HL-60 (cell line): ENCODE measurements at regions not wholly inside any gene's neighbourhood (a gene's known extent, or its start where the extent isn't known, plus 50 kb on each side); places are given as distances from the start of the nearest gene placed in this dataset.

Experiments
- CTCF ChIP-seq: IDR thresholded peaks from one replicate; pipeline ENCODE4 v1.5.1; 2011; ENCODE audit warnings: low read length, control low read depth, inconsistent platforms; ENCODE audit not compliant: insufficient read depth
- POLR2AphosphoS5 ChIP-seq: IDR thresholded peaks from 2 replicates; pipeline ENCODE4 v1.6.1; 2012; ENCODE audit warnings: low read depth
- REST ChIP-seq: IDR thresholded peaks from 2 replicates; pipeline ENCODE4 v1.6.1; 2012; ENCODE audit warnings: low read depth; ENCODE audit not compliant: insufficient replicate concordance
- SPI1 ChIP-seq: IDR thresholded peaks from 2 replicates; pipeline ENCODE4 v1.6.1; 2012; ENCODE audit warnings: low read depth, mild to moderate bottlenecking, borderline replicate concordance

- no peak for TF ChIP-seq CTCF
- TF ChIP-seq POLR2AphosphoS5 = no peak
- TF ChIP-seq SPI1 = peak; percentile 67
- TF ChIP-seq REST = no peak
Measured at GRCh38 chr10:88127269-88127668, 263.8 kb downstream of the PTEN start.
